ENCODE measurements at regions not wholly inside any gene's neighbourhood (a gene's known extent, or its start where the extent isn't known, plus 50 kb on each side); places are given as distances from the start of the nearest gene placed in this dataset.
A peak's percentile ranks its signal among the peaks of the same experiment; 100 is the strongest.

- no peak overlapping the region for H3K4me3 ChIP-seq (ENCODE audit: low read depth, low read length)
- no peaks in the 10 kb centered on the region for H3K27me3 ChIP-seq (ENCODE audit: control insufficient read depth, insufficient read depth, low read length)
- no peak for DNase-seq (ENCODE audit: low read depth)
- peak; percentile 7 for TF ChIP-seq CTCF (IDR thresholded peaks at IDR 0.05; ENCODE audit: insufficient read depth, low read length, poor library complexity, severe bottlenecking)
- H3K36me3 ChIP-seq (ENCODE audit: control insufficient read depth, insufficient read depth, low read length), result no peaks in the 10 kb centered on the region
These were observed 126.1 kb downstream of the SEC14L1 start for GRCh38 chr17:77266891-77267341.

- H3K4me3 ChIP-seq (ENCODE audit: low read depth, low read length), result no peak overlapping the region
- no peak for DNase-seq (ENCODE audit: low read depth)
- no peak for TF ChIP-seq CTCF (IDR thresholded peaks at IDR 0.05; ENCODE audit: insufficient read depth, low read length, poor library complexity, severe bottlenecking)
These were observed 129.2 kb downstream of the SEC14L1 start for GRCh38 chr17:77269696-77270681.

DNA sequence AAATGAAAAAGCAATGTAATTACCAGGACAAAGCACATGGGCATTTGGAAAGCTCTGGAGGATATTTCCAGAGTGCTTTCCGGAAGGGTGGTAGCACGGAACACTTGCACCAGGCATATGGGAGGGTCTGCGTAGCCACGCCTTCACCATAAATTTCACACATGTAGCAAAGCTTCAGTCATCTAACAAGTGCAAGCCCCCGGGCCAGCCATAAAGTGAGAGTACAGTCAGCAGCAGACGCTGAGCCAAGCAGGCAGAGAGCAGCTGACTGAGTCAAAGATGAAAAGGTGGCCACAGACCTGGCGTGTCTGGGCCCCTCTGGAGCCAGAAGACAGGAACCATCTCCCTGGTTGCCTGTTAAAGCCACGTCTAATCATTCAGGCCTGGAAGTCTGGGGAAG is 130.6 kb downstream of the SEC14L1 start:
- Histone ChIP-seq H3K4me3 (ENCODE audit: low read depth, low read length) (no peak overlapping the region), H3K36me3 (ENCODE audit: control insufficient read depth, insufficient read depth, low read length) (no peaks in the 10 kb centered on the region), H3K27me3 (ENCODE audit: control insufficient read depth, insufficient read depth, low read length) (no peaks in the 10 kb centered on the region)
- DNase-seq (ENCODE audit: low read depth), result no peak
- TF ChIP-seq CTCF (IDR thresholded peaks at IDR 0.05; ENCODE audit: insufficient read depth, low read length, poor library complexity, severe bottlenecking), result no peak

More at GRCh38 chr17:77269696-77270681, 129.2 kb downstream of the SEC14L1 start:
- Histone ChIP-seq H3K27me3 (ENCODE audit: control insufficient read depth, insufficient read depth, low read length) (no peaks in the 10 kb centered on the region), H3K36me3 (ENCODE audit: control insufficient read depth, insufficient read depth, low read length) (no peaks in the 10 kb centered on the region)

DNA sequence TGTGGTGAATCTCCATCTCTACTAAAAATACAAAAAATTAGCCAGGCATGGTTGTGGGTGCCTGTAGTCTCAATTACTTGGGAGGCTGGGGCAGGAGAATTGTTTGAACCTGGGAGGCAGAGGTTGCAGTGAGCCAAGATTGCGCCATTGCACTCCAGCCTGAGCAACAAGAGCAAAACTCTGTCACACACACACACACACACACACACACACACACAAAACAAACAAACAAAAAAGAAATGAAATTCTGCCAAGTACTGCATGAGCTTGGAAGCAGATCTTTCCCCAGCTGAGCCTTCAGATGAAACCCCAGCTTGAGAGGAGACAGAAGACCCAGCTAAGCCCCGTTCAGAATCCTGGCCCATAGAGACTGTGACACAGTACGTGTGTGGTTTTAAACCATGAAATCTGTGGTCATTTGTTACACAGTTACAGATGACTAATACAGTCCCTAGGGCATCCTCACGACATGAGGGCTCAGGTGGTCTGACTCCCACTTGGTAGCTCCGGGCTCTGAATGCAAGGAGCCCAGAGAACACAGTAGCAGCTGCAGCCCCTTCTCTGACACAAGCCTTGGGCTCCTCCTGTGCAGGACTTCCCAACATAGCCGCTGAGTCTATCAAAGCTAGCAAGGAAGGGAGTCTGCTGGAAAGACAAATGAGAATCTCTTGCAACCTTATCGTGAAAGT is 132.8 kb downstream of the SEC14L1 start:
- no peak for DNase-seq (ENCODE audit: low read depth)
- Histone ChIP-seq H3K4me3 (ENCODE audit: low read depth, low read length) (no peak overlapping the region), H3K36me3 (ENCODE audit: control insufficient read depth, insufficient read depth, low read length) (no peaks in the 10 kb centered on the region), H3K27me3 (ENCODE audit: control insufficient read depth, insufficient read depth, low read length) (no peaks in the 10 kb centered on the region)
- TF ChIP-seq CTCF (IDR thresholded peaks at IDR 0.05; ENCODE audit: insufficient read depth, low read length, poor library complexity, severe bottlenecking), result no peak

DNA sequence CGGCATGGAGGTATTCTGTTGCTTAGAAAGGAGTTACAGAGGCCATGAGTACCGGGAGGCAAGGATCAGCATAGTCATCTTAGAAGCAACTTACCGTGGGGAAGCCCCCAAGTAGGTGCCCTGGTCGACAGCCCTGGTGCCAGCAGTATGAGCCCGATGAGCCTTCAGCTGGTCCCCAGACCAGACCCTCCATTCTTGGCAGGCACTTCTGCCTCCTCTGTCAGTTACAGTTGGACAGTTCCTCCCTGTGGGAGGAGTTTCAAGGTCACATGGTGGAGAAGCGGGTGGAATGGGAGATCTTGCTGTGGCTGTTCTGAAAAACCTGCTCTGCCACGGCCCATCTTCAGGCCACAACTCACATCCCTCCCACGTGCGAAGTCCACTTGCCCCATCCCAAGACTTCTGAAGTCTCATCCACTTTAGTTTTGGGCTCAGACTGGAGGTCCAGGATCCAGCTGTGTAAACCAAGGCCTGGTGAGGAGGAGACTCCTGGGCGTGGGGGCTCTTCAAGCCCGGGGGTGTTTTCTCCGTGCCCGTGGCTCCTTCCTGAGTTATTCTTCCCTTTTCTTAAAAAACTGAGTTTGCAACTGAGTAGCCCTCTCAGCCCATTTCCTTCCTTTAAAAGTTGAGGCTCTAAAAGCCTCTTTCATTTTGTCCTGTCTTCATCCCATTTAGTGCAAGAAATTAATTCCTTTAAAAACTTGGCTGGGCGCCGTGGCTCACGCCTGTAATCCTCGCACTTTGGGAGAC is 133.5 kb downstream of the SEC14L1 start:
- no peak for TF ChIP-seq CTCF (IDR thresholded peaks at IDR 0.05; ENCODE audit: insufficient read depth, low read length, poor library complexity, severe bottlenecking)
- Histone ChIP-seq H3K36me3 (ENCODE audit: control insufficient read depth, insufficient read depth, low read length) (no peaks in the 10 kb centered on the region), H3K27me3 (ENCODE audit: control insufficient read depth, insufficient read depth, low read length) (no peaks in the 10 kb centered on the region), H3K4me3 (ENCODE audit: low read depth, low read length) (no peak overlapping the region)
- DNase-seq (ENCODE audit: low read depth), result no peak
